ENCODE measurements at regions not wholly inside any gene's neighbourhood (a gene's known extent, or its start where the extent isn't known, plus 50 kb on each side); places are given as distances from the start of the nearest gene placed in this dataset.
A peak's percentile ranks its signal among the peaks of the same experiment; 100 is the strongest.
"Not testable (repeated sequence)": the region's sequence is repeated elsewhere in the genome, so short reads cannot be mapped to it uniquely, and the experiment has no call there.

- intact Hi-C loops (cut with micrococcal nuclease; ENCODE audit: unreplicated experiment), result no loop called here
- no peaks in the 10 kb centered on the region for H3K4me1 ChIP-seq (ENCODE audit: insufficient read depth, low read length, poor library complexity, severe bottlenecking)
- CTCF ChIA-PET, result no interaction called here
- no peaks in the 10 kb centered on the region for H3K9me3 ChIP-seq (ENCODE audit: low read depth, low read length, poor library complexity, severe bottlenecking)
- no peak overlapping the region for H3K27ac ChIP-seq (ENCODE audit: low read depth, low read length, poor library complexity, severe bottlenecking)
- no peak for DNase-seq (ENCODE audit: low spot score)
- no peak overlapping the region for H3K4me3 ChIP-seq (ENCODE audit: low read depth, low read length, poor library complexity, severe bottlenecking)
- H3K27me3 ChIP-seq (replicated peaks; ENCODE audit: insufficient read depth, low read depth, low read length, poor library complexity), result no peaks in the 10 kb centered on the region
- BruUV-seq (replicated peaks), result no TSS peak
- no peak for TF ChIP-seq EZH2 (IDR thresholded peaks at IDR 0.05; ENCODE audit: borderline replicate concordance, low read depth, low read length, poor library complexity, severe bottlenecking)
- TF ChIP-seq, protein P1, sequence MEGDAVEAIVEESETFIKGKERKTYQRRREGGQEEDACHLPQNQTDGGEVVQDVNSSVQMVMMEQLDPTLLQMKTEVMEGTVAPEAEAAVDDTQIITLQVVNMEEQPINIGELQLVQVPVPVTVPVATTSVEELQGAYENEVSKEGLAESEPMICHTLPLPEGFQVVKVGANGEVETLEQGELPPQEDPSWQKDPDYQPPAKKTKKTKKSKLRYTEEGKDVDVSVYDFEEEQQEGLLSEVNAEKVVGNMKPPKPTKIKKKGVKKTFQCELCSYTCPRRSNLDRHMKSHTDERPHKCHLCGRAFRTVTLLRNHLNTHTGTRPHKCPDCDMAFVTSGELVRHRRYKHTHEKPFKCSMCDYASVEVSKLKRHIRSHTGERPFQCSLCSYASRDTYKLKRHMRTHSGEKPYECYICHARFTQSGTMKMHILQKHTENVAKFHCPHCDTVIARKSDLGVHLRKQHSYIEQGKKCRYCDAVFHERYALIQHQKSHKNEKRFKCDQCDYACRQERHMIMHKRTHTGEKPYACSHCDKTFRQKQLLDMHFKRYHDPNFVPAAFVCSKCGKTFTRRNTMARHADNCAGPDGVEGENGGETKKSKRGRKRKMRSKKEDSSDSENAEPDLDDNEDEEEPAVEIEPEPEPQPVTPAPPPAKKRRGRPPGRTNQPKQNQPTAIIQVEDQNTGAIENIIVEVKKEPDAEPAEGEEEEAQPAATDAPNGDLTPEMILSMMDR (conservative IDR thresholded peaks at IDR 0.05; ENCODE audit: low read depth, low read length), result no peak
- no peaks in the 10 kb centered on the region for H3K36me3 ChIP-seq (ENCODE audit: insufficient read depth, low read length, poor library complexity, severe bottlenecking)
- POLR2A ChIA-PET (ENCODE audit: low non-redundant PET), result no interaction called here
These were observed 519.9 kb downstream of the ZBBX start for GRCh38 chr3:166860217-166860616.

DNA sequence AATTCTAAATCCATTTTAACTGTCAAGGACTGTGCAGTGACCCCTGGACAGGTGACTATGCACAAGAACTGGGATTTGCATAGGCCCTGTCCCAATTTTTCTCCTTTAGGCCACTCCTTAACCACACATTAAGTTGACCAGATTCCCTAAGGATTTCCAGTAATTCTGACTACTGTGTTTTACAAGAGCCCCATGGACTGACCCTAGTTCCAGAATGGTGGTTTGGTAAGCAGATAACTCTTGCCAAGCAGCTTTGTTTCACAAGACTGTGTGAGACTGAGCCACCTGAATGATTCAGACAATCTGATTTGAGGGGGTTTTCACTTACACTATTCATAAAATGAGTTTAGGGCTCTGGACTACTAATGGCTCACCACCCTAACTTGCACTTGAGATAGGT, 535.8 kb downstream of the ZBBX start:
- Histone ChIP-seq H3K9me3 (ENCODE audit: low read depth, low read length, poor library complexity, severe bottlenecking) (no peaks in the 10 kb centered on the region), H3K4me3 (ENCODE audit: low read depth, low read length, poor library complexity, severe bottlenecking) (no peak overlapping the region), H3K36me3 (ENCODE audit: insufficient read depth, low read length, poor library complexity, severe bottlenecking) (no peaks in the 10 kb centered on the region), H3K4me1 (ENCODE audit: insufficient read depth, low read length, poor library complexity, severe bottlenecking) (no peaks in the 10 kb centered on the region), H3K27ac (ENCODE audit: low read depth, low read length, poor library complexity, severe bottlenecking) (no peak overlapping the region), H3K27me3 (replicated peaks; ENCODE audit: insufficient read depth, low read depth, low read length, poor library complexity) (no peaks in the 10 kb centered on the region)
- ChIA-PET POLR2A (ENCODE audit: low non-redundant PET) (no interaction called here), CTCF (no interaction called here)
- no peak for DNase-seq (ENCODE audit: low spot score)
- BruUV-seq (replicated peaks), result no TSS peak
- no peak for TF ChIP-seq EZH2 (IDR thresholded peaks at IDR 0.05; ENCODE audit: borderline replicate concordance, low read depth, low read length, poor library complexity, severe bottlenecking)
- TF ChIP-seq, protein P1 (conservative IDR thresholded peaks at IDR 0.05; ENCODE audit: low read depth, low read length), result no peak
- intact Hi-C loops (cut with micrococcal nuclease; ENCODE audit: unreplicated experiment), result no loop called here

DNA sequence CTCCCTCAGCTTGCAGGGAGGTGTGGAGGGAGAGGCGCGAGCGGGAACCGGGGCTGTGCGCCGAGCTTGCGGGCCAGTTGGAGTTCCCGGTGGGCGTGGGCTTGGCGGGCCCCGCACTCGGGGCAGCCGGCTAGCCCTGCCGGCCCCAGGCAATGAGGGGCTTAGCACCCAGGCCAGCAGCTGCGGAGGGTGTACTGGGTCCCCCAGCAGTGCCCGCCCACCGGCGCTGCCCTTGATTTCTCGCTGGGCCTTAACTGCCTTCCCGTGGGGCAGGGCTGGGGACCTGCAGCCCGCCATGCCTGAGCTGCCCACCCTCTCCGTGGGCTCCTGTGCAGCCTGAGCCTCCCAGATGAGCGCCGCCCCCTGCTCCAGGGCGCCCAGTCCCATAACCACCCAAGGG, 537.3 kb downstream of the ZBBX start:
- H3K4me1 ChIP-seq (ENCODE audit: insufficient read depth, low read length, poor library complexity, severe bottlenecking); CTCF ChIA-PET; POLR2A ChIA-PET (ENCODE audit: low non-redundant PET); BruUV-seq (replicated peaks); H3K4me3 ChIP-seq (ENCODE audit: low read depth, low read length, poor library complexity, severe bottlenecking); H3K27ac ChIP-seq (ENCODE audit: low read depth, low read length, poor library complexity, severe bottlenecking); H3K36me3 ChIP-seq (ENCODE audit: insufficient read depth, low read length, poor library complexity, severe bottlenecking); DNase-seq (ENCODE audit: low spot score); intact Hi-C loops (cut with micrococcal nuclease; ENCODE audit: unreplicated experiment); H3K27me3 ChIP-seq (replicated peaks; ENCODE audit: insufficient read depth, low read depth, low read length, poor library complexity); H3K9me3 ChIP-seq (ENCODE audit: low read depth, low read length, poor library complexity, severe bottlenecking): not testable (repeated sequence)

DNA sequence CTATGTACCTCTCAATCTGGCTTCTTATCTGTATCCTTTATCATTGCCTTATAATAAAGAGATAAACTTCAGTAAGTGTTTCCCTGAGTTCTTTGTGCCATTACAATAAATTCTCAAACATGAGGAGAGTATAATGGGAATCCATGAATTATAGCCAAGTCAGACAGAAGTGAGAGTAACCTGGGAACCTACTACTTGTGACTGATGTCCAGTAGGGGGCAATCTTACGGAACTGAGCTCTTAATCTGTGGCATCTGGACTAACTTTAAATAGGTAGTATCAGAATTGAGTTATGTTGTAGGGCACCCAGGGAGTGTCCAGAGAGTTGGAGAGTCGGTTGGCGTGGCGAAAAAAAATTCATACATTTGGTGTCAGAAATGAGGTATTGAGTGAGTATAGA, 542.6 kb downstream of the ZBBX start:
- no peaks in the 10 kb centered on the region for H3K9me3 ChIP-seq (ENCODE audit: low read depth, low read length, poor library complexity, severe bottlenecking)
- H3K27ac ChIP-seq (ENCODE audit: low read depth, low read length, poor library complexity, severe bottlenecking), result no peak overlapping the region
- BruUV-seq (replicated peaks), result no TSS peak
- no peaks in the 10 kb centered on the region for H3K4me1 ChIP-seq (ENCODE audit: insufficient read depth, low read length, poor library complexity, severe bottlenecking)
- ChIA-PET POLR2A (ENCODE audit: low non-redundant PET) (no interaction called here), CTCF (interaction anchor here (0.5 kb wide), 1 partner anchor 975 kb away, joined by 4 read pairs; no protein-coding TSS in a partner anchor)
- intact Hi-C loops (cut with micrococcal nuclease; ENCODE audit: unreplicated experiment), result loop anchor here (10.0 kb wide), 2 partner anchors 197 to 517 kb away; no protein-coding TSS in a partner anchor
- H3K27me3 ChIP-seq (replicated peaks; ENCODE audit: insufficient read depth, low read depth, low read length, poor library complexity), result no peaks in the 10 kb centered on the region
- DNase-seq (ENCODE audit: low spot score), result peak; percentile 21
- no peaks in the 10 kb centered on the region for H3K36me3 ChIP-seq (ENCODE audit: insufficient read depth, low read length, poor library complexity, severe bottlenecking)
- TF ChIP-seq, protein P1 (conservative IDR thresholded peaks at IDR 0.05; ENCODE audit: low read depth, low read length), result peak; percentile 60
- TF ChIP-seq EZH2 (IDR thresholded peaks at IDR 0.05; ENCODE audit: borderline replicate concordance, low read depth, low read length, poor library complexity, severe bottlenecking), result no peak
- no peak overlapping the region for H3K4me3 ChIP-seq (ENCODE audit: low read depth, low read length, poor library complexity, severe bottlenecking)

Data from A673 (cell line).